Skeletal muscle satellite cell (primary cell): ENCODE measurements at regions not wholly inside any gene's neighbourhood (a gene's known extent, or its start where the extent isn't known, plus 50 kb on each side); places are given as distances from the start of the nearest gene placed in this dataset.
A peak's percentile ranks its signal among the peaks of the same experiment; 100 is the strongest.

Experiments used
- H3K27me3 ChIP-seq: 2 replicates; pipeline ENCODE4 v1.7.0; 2013; ENCODE audit warnings: low read length; ENCODE audit not compliant: control insufficient read depth, insufficient read depth
- H3K36me3 ChIP-seq: 2 replicates; pipeline ENCODE4 v1.7.0; 2013; ENCODE audit warnings: mild to moderate bottlenecking, control low read depth, low read length; ENCODE audit not compliant: insufficient read depth
- H3K4me1 ChIP-seq: 2 replicates; pipeline ENCODE4 v1.7.0; 2013; ENCODE audit warnings: low read length; ENCODE audit not compliant: control insufficient read depth, insufficient read depth
- H3K4me2 ChIP-seq: 2 replicates; pipeline ENCODE4 v1.7.0; 2013; ENCODE audit warnings: mild to moderate bottlenecking, low read length
- H3K4me3 ChIP-seq: 2 replicates; pipeline ENCODE4 v1.7.0; 2013; ENCODE audit warnings: low read length
- H3K9ac ChIP-seq: 2 replicates; pipeline ENCODE4 v1.7.0; 2013; ENCODE audit warnings: mild to moderate bottlenecking, low read depth, low read length, moderate library complexity
- H3K9me3 ChIP-seq: replicated peaks from 2 replicates; pipeline ENCODE4 v1.7.0; 2013; ENCODE audit warnings: mild to moderate bottlenecking, control low read depth, low read length

DNA sequence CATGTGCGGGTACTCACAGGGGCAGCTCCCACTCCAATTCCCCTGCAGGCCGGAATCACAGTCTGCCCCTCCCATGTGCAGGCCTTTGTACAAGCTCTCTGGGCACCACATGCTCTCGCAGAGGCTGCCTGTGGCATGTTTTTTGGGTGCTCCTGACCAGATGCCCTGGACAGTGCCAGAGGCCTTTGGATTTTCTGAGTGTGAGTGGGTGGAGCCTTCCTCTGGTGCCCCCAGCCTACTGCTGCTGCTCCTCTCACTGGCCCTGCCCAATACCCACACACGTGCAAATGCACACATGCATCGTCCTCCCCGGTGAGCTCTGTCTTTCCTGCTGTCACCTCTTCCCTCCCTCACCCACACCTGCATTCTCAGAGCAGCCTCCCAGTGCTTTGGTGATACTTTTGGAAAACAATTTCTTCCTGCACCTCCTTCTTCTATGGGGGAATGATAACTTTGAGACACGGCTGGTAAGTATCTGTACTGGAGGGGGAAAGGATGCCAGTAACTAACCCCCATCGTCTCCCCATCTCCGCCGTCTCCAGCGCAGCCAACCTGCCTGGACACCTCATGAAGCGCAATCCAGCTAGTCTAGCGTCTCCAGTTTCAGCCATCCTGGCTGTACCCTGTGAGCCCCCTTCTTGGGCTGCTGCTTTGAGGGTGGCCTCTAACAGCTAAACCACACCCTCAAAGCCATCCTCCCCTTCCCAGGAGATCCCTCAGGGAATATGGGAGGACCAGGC is 229.4 kb upstream of the TOPAZ1 start:
- Histone ChIP-seq H3K9me3 (no peaks in the 10 kb centered on the region), H3K9ac (no peak overlapping the region), H3K4me2 (no peak overlapping the region), H3K36me3 (peaks cover 68% of the 10 kb centered on the region), H3K4me1 (no peaks in the 10 kb centered on the region), H3K4me3 (no peak overlapping the region), H3K27me3 (no peaks in the 10 kb centered on the region)

DNA sequence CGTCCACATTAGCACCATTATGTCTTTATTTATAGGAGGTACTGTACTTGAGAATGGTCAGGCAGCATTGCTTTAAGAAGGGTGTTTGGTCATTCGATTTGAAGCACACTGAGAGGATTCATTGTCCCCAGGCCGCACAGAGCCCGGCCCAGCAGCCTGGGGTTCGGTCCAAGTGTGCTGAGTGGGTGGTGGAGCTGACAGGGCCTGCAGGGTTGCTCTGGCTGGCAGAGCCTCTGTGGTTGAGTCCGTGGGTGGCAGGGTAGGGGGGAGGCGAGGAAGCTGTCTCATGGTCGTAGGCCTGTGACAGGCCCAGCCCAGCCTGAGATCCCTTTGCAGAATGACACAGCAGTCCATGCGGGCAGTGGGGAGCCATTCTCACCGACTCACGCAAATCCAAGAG is 227.7 kb upstream of the TOPAZ1 start:
- no peaks in the 10 kb centered on the region for H3K9me3 ChIP-seq
- H3K9ac ChIP-seq = no peak overlapping the region
- H3K4me1 ChIP-seq = no peaks in the 10 kb centered on the region
- no peak overlapping the region for H3K4me3 ChIP-seq
- H3K27me3 ChIP-seq = no peaks in the 10 kb centered on the region
- no peak overlapping the region for H3K4me2 ChIP-seq
- peaks cover 80% of the 10 kb centered on the region for H3K36me3 ChIP-seq

DNA sequence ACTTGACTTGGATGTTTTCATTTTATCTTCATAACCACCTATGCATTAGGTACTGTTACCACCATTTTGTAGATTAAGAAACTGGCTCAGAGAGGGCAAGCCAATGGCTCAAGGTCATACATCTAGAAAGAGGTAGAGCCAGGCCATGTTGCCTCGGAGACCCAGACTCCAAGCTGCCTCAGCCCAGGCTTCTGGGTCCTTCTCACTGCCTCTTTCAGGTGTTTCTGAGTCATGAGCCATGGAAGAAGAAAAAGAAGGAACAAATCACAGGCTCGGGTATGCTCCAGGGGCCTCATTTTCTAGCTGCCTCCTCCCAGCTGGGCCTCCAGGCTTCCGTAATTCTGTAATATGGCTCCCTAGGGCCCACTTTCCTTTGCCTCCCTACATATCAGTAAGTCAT is 226.5 kb upstream of the TOPAZ1 start:
- Histone ChIP-seq H3K9me3 (no peaks in the 10 kb centered on the region), H3K27me3 (no peaks in the 10 kb centered on the region), H3K9ac (no peak overlapping the region), H3K36me3 (peaks cover 75% of the 10 kb centered on the region), H3K4me3 (no peak overlapping the region), H3K4me2 (no peak overlapping the region), H3K4me1 (no peaks in the 10 kb centered on the region)

DNA sequence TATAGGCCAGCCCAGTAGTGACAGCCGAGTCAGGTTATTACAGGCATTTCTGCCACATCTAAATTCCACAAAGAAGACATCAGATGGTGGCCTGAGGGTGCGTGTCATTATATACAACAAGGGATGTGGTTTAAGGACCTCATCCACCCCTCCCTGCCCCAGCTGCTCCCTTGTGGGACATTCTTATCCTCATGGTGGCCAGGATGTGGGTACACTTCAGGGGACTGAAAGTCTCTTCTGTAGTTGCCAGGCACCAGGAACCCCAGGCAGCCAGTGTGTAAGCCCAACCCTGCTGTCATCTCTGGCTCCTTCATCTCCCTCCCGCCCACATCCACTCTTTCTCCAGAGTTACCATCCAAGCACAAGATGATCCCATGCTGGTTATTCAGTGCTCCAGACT is 224.9 kb upstream of the TOPAZ1 start:
- no peak overlapping the region for H3K9ac ChIP-seq
- H3K4me2 ChIP-seq = no peak overlapping the region
- H3K4me3 ChIP-seq = no peak overlapping the region
- no peaks in the 10 kb centered on the region for H3K9me3 ChIP-seq
- H3K4me1 ChIP-seq = peaks cover 3% of the 10 kb centered on the region
- no peaks in the 10 kb centered on the region for H3K27me3 ChIP-seq
- peaks cover 64% of the 10 kb centered on the region for H3K36me3 ChIP-seq

DNA sequence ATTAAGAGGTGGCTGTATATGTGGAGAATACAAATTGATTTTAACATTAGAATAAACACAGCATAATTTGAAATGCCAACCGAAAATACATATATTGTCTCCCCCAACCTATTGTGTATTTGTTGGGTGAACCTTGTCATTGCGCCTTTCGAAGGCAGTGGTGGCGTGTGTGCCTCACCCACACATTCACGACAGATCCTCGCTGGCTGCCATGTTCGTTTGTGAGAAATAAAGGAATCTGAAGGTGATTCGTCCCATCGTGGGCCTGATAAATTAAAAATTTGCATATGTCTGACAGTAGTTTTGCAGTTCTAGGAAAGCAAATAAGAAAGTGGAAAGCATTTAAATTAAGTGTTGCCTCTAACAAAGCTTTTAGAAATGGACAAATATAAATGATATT is 222.8 kb upstream of the TOPAZ1 start:
- H3K27me3 ChIP-seq = no peaks in the 10 kb centered on the region
- no peak overlapping the region for H3K4me2 ChIP-seq
- no peak overlapping the region for H3K4me3 ChIP-seq

DNA sequence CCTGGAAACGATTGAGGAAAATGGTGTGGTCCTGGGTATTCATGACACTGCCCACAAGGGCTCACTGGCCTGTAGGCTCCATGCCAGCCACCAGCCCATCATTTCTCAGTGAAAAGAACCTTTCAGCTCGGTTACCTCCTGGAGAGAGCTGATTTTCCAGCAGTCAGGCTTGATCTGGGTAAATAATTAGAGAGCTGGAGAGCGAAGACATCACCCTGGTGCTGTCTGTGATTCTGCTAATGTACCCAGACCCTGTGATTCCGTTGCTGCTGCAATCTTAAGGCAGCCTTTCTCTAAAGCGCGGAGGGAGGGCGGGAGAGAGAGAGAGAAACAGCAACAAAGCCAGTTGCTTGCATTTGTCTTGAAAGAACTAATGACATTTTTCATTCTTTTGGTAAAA is 221.9 kb upstream of the TOPAZ1 start:
- no peaks in the 10 kb centered on the region for H3K9me3 ChIP-seq
- H3K4me3 ChIP-seq = no peak overlapping the region
- H3K4me2 ChIP-seq = no peak overlapping the region
- H3K4me1 ChIP-seq = peaks cover 12% of the 10 kb centered on the region
- H3K27me3 ChIP-seq = no peaks in the 10 kb centered on the region
- peaks cover 38% of the 10 kb centered on the region for H3K36me3 ChIP-seq
- H3K9ac ChIP-seq = no peak overlapping the region

More for the DNA sequence above, 222.8 kb upstream of the TOPAZ1 start:
- H3K9ac ChIP-seq = no peak overlapping the region
- H3K4me1 ChIP-seq = peaks cover 12% of the 10 kb centered on the region
- no peaks in the 10 kb centered on the region for H3K9me3 ChIP-seq
- H3K36me3 ChIP-seq = peaks cover 46% of the 10 kb centered on the region

DNA sequence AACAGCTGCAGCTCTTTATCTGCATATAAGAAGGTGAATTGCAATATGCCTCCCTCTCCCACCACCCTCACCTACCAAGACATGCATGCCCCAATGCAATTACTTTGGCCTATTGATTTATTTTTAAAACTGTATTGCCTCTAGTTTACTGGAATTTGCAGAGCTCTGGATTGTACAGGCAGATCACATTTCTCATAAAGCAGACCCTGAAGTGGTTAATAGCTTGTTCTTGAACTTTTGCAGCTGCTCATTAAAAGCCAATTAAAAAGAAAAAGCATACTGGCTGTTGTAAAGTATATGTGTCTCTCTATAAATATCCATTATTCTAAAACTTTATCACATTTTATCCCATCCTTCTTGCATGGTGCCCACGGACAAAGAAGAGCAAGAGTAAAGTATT is 221.5 kb upstream of the TOPAZ1 start:
- H3K9me3 ChIP-seq = no peaks in the 10 kb centered on the region
- no peak overlapping the region for H3K4me2 ChIP-seq
- H3K4me3 ChIP-seq = no peak overlapping the region
- H3K4me1 ChIP-seq = peaks cover 12% of the 10 kb centered on the region
- H3K36me3 ChIP-seq = peaks cover 37% of the 10 kb centered on the region
- no peak overlapping the region for H3K9ac ChIP-seq
- H3K27me3 ChIP-seq = no peaks in the 10 kb centered on the region

DNA sequence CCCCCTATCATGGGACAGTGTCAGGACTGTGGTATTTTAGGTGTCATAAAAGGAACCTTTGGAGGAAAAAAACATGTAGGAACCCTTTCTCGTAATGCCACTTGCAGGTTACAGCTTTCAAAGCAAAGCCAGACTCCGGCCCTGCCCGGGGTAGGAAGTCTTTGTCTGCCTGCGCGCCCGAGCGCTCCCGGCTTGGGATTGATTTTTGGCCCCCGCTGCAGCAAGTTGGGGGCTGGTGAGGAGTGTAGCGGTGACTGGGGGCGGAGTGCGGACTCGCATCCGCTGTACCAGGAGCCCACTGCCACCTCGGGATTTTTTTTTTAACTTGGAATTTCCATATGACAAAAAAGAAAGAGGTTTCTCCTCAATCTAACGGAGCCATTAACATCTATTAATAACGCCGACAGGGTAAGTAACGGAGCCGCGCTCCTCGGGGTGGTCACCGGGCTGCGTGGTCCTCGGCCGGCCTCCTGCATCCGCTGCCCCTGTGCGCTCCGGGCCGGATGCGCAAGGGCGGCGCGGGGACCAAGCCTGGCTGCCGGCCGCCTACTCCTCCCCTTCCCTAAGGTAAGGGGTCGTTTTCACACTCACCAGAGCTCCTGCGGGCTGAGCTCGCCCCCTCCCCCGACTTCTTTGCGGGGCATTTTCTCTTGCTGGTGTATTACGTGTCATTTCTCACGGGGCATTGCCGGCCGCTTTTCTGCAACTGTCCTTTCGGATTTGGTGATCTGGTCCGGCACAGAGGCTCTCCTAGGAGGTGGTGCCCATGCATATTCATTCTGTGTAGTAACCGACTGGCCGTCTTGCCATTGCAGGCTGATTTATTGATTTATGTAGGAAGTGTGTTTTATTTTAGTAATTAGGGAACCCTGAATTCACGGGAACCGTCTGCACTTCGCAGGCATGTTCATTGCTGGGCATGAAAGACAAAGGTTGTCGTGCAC is 219.8 kb upstream of the TOPAZ1 start:
- Histone ChIP-seq H3K4me1 (peaks cover 12% of the 10 kb centered on the region), H3K27me3 (no peaks in the 10 kb centered on the region), H3K9me3 (no peaks in the 10 kb centered on the region), H3K4me2 (peak overlapping the region; percentile 86), H3K9ac (peak overlapping the region; percentile 51), H3K4me3 (peak overlapping the region; percentile 72), H3K36me3 (peaks cover 19% of the 10 kb centered on the region)

DNA sequence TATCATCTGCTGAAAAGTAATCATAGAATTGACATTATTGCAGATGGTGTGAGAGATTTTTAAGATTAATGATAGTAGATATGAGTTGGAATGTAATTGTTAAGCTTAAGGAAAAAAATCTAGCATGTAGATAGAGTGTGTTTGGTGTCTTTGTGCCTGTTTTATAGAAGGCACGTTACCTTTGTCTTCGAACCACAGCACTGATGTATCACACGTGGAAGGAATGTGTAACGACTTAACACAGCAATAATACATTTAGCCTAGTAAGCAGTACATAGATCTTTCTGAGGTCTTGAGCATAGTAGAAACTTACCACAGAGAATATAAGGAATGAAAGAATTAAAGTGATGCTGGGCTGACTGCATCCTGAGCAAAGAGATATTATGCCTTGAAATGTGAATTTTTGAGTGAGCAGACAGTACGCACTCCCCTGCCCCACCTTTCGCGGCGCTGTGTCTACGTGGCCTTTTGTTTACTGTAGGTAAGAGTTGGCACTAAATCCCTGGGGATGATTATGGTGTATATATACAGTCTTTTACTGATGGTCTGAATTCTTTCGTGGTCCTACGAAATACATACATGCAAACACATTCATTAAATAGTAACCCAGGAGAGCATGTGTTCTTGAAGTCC is 217.6 kb upstream of the TOPAZ1 start:
- H3K4me3 ChIP-seq = no peak overlapping the region
- peaks cover 12% of the 10 kb centered on the region for H3K4me1 ChIP-seq
- no peaks in the 10 kb centered on the region for H3K9me3 ChIP-seq
- H3K36me3 ChIP-seq = peaks cover 12% of the 10 kb centered on the region
- H3K9ac ChIP-seq = no peak overlapping the region
- H3K4me2 ChIP-seq = no peak overlapping the region
- no peaks in the 10 kb centered on the region for H3K27me3 ChIP-seq

DNA sequence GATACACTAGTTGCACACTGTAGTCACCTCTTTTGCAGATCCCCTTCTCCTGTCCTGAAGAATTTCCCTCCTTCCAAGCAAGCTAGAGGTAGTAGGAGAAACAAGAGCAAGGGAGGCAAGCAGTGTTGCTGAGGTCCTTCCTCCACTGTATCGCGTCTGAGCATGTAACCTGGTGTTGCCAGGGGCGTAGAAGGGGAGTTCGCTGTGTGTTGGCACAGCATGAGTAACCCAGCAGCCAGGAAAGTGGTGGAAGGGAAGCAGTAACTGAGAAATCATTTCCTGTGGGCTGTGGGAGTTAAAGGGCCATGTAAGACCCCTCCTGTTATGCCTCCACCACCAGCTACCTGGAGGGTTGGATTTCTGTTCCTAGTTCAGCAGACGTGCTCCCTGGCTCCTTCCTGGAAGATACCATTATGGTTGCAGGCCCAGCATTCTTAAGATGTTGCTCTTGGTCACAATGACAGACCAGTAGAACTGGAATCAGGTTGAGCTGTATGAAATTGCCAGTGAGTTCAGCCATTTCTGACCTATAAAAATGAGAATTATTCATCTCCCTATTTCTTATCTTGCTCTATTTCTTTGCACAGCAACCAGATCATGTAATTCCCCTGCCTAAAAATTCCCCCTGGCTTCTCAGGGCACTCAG is 215.3 kb upstream of the TOPAZ1 start:
- Histone ChIP-seq H3K27me3 (no peaks in the 10 kb centered on the region), H3K4me1 (peaks cover 12% of the 10 kb centered on the region), H3K9me3 (no peaks in the 10 kb centered on the region), H3K36me3 (peaks cover 26% of the 10 kb centered on the region), H3K4me3 (no peak overlapping the region), H3K4me2 (no peak overlapping the region), H3K9ac (no peak overlapping the region)

DNA sequence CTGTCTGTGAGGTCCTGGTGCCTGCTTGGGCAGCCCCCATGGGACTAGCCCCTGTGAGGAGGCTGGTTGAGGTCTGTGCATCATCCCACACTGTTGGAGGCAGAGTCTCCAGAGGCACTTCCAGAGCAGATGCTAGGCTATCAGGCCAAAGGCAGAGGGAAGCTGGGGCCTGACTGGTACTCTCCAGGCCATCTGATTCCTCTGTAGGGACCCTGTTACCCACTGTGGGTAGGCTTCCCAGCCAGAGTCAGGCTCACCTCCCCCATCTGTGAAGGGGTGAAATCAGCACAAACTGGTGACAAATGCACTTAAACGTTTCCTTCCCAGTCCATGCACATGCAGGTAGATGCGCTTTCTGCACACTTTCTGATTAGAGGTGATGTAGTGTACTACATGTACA is 212.6 kb upstream of the TOPAZ1 start:
- no peaks in the 10 kb centered on the region for H3K27me3 ChIP-seq
- H3K4me1 ChIP-seq = no peaks in the 10 kb centered on the region
- H3K9me3 ChIP-seq = no peaks in the 10 kb centered on the region
- H3K9ac ChIP-seq = no peak overlapping the region
- peaks cover 32% of the 10 kb centered on the region for H3K36me3 ChIP-seq
- H3K4me3 ChIP-seq = no peak overlapping the region
- H3K4me2 ChIP-seq = no peak overlapping the region
